ENCODE measurements at regions not wholly inside any gene's neighbourhood (a gene's known extent, or its start where the extent isn't known, plus 50 kb on each side); places are given as distances from the start of the nearest gene placed in this dataset.

- H3K36me3 ChIP-seq (ENCODE audit: control insufficient read depth in 2 of 2, extremely low read depth in 1 of 2, insufficient read depth in 2 of 2, low read length in 2 of 2) = no peaks in the 10 kb centered on the region
- no peaks in the 10 kb centered on the region for H3K27me3 ChIP-seq (ENCODE audit: control insufficient read depth, extremely low read depth, insufficient read depth, low read length)
- H3K4me1 ChIP-seq (ENCODE audit: control insufficient read depth, extremely low read depth, insufficient read depth, low read length) = no peaks in the 10 kb centered on the region
- H3K79me2 ChIP-seq (ENCODE audit: control insufficient read depth, insufficient read depth, low read length) = no peaks in the 10 kb centered on the region
- H2AFZ ChIP-seq (ENCODE audit: control insufficient read depth, low read length) = no peak overlapping the region
- FAIRE-seq (no peak), DNase-seq (ENCODE audit: low read depth, low spot score) (no peak)
- TF ChIP-seq CTCF (optimal IDR thresholded peaks at IDR 0.05 in 1 of 3, IDR thresholded peaks at IDR 0.05 in 1 of 3, conservative IDR thresholded peaks at IDR 0.05 in 1 of 3; ENCODE audit: extremely low read depth in 1 of 3, insufficient read depth in 2 of 3, low read length in 3 of 3) (no peak), EZH2 (IDR thresholded peaks at IDR 0.05; ENCODE audit: low read length) (no peak)
- H3K9me1 ChIP-seq (ENCODE audit: control insufficient read depth, extremely low read depth, insufficient read depth, low read length) = no peaks in the 10 kb centered on the region
- no peak overlapping the region for H3K9ac ChIP-seq (ENCODE audit: control insufficient read depth, extremely low read depth, insufficient read depth, low read length)
- no peak overlapping the region for H3K27ac ChIP-seq (ENCODE audit: control insufficient read depth, insufficient read depth, low read length)
- dilution Hi-C loops (cut with MboI; ENCODE audit: extremely low pct_ligation_motif_present, low sequenced_read_pairs) = no loop called here
- no peaks in the 10 kb centered on the region for H4K20me1 ChIP-seq (ENCODE audit: control insufficient read depth, extremely low read depth, insufficient read depth, low read length)
- H3K4me2 ChIP-seq (ENCODE audit: control insufficient read depth, extremely low read depth, insufficient read depth, low read depth, low read length) = no peak overlapping the region
- H3K9me3 ChIP-seq (ENCODE audit: control insufficient read depth, low read depth, low read length) = no peaks in the 10 kb centered on the region
- H3K4me3 ChIP-seq (ENCODE audit: control insufficient read depth in 2 of 3, extremely low read depth in 1 of 3, insufficient read depth in 2 of 3, low read depth in 1 of 3, low read length in 3 of 3) = no peak overlapping the region
Measured at GRCh38 chr5:164145458-164145857, 640.0 kb downstream of the MAT2B start.

- TF ChIP-seq CTCF (optimal IDR thresholded peaks at IDR 0.05 in 1 of 3, IDR thresholded peaks at IDR 0.05 in 1 of 3, conservative IDR thresholded peaks at IDR 0.05 in 1 of 3; ENCODE audit: extremely low read depth in 1 of 3, insufficient read depth in 2 of 3, low read length in 3 of 3) (no peak), EZH2 (IDR thresholded peaks at IDR 0.05; ENCODE audit: low read length) (no peak)
- no peaks in the 10 kb centered on the region for H3K79me2 ChIP-seq (ENCODE audit: control insufficient read depth, insufficient read depth, low read length)
- no peak overlapping the region for H3K9ac ChIP-seq (ENCODE audit: control insufficient read depth, extremely low read depth, insufficient read depth, low read length)
- no peaks in the 10 kb centered on the region for H3K9me1 ChIP-seq (ENCODE audit: control insufficient read depth, extremely low read depth, insufficient read depth, low read length)
- H3K9me3 ChIP-seq (ENCODE audit: control insufficient read depth, low read depth, low read length) = no peaks in the 10 kb centered on the region
- H2AFZ ChIP-seq (ENCODE audit: control insufficient read depth, low read length) = no peak overlapping the region
- no peak overlapping the region for H3K4me3 ChIP-seq (ENCODE audit: control insufficient read depth in 2 of 3, extremely low read depth in 1 of 3, insufficient read depth in 2 of 3, low read depth in 1 of 3, low read length in 3 of 3)
- no peak for DNase-seq (ENCODE audit: low read depth, low spot score)
- no peak overlapping the region for H3K27ac ChIP-seq (ENCODE audit: control insufficient read depth, insufficient read depth, low read length)
- no peak overlapping the region for H3K4me2 ChIP-seq (ENCODE audit: control insufficient read depth, extremely low read depth, insufficient read depth, low read depth, low read length)
- dilution Hi-C loops (cut with MboI; ENCODE audit: extremely low pct_ligation_motif_present, low sequenced_read_pairs) = no loop called here
- no peaks in the 10 kb centered on the region for H4K20me1 ChIP-seq (ENCODE audit: control insufficient read depth, extremely low read depth, insufficient read depth, low read length)
- FAIRE-seq = no peak
- H3K27me3 ChIP-seq (ENCODE audit: control insufficient read depth, extremely low read depth, insufficient read depth, low read length) = no peaks in the 10 kb centered on the region
- H3K4me1 ChIP-seq (ENCODE audit: control insufficient read depth, extremely low read depth, insufficient read depth, low read length) = no peaks in the 10 kb centered on the region
- no peaks in the 10 kb centered on the region for H3K36me3 ChIP-seq (ENCODE audit: control insufficient read depth in 2 of 2, extremely low read depth in 1 of 2, insufficient read depth in 2 of 2, low read length in 2 of 2)
Measured at GRCh38 chr5:164146223-164146622, 640.8 kb downstream of the MAT2B start.

Measured in keratinocyte (primary cell).